Stimulated activated naive CD8-positive, alpha-beta T cell treated with anti-CD3 and anti-CD28 coated beads, Interleukin-15, Interleukin-2, amounts not matched to agents 100 U/mL and 50 U/mL, for 24 hours (primary cell): ENCODE measurements at regions not wholly inside any gene's neighbourhood (a gene's known extent, or its start where the extent isn't known, plus 50 kb on each side); places are given as distances from the start of the nearest gene placed in this dataset.
"Not testable (repeated sequence)": the region's sequence is repeated elsewhere in the genome, so short reads cannot be mapped to it uniquely, and the experiment has no call there.

Experiments
- ATAC-seq: fragments of 150-1000 bp; cut with Tn5 transposase; one replicate; pipeline ENCODE4 v1.10.0; 2021
- DNase-seq: peaks from one replicate; pipeline ENCODE4 v3.0.0; 2021

GRCh38 chr10:33506391-33506790, 171.9 kb upstream of the NRP1 start:
- DNase-seq, result no peak
- ATAC-seq, result no peak

- ATAC-seq, result no peak
- no peak for DNase-seq
Measured at GRCh38 chr10:33501161-33501560, 166.7 kb upstream of the NRP1 start.

GRCh38 chr10:33498391-33498891, 164.0 kb upstream of the NRP1 start:
- no peak for DNase-seq
- ATAC-seq, result no peak

GRCh38 chr10:33497338-33497737, 162.9 kb upstream of the NRP1 start:
- DNase-seq (no peak), ATAC-seq (no peak)

- ATAC-seq (no peak), DNase-seq (no peak)
Measured at GRCh38 chr10:33496096-33496495, 161.6 kb upstream of the NRP1 start.

GRCh38 chr10:33494694-33495265, 160.3 kb upstream of the NRP1 start:
- no peak for ATAC-seq
- no peak for DNase-seq

- no peak for DNase-seq
- no peak for ATAC-seq
Measured at GRCh38 chr10:33493978-33494377, 159.5 kb upstream of the NRP1 start.

- no peak for DNase-seq
- ATAC-seq, result no peak
Measured at GRCh38 chr10:33493497-33493896, 159.0 kb upstream of the NRP1 start.

- no peak for ATAC-seq
- DNase-seq, result no peak
Measured at GRCh38 chr10:33492701-33493345, 158.4 kb upstream of the NRP1 start.

- no peak for ATAC-seq
- DNase-seq, result no peak
Measured at GRCh38 chr10:33489501-33490176, 155.2 kb upstream of the NRP1 start.

- DNase-seq (no peak), ATAC-seq (no peak)
Measured at GRCh38 chr10:33487014-33487776, 152.7 kb upstream of the NRP1 start.

GRCh38 chr10:33485276-33485675, 150.8 kb upstream of the NRP1 start:
- no peak for ATAC-seq
- DNase-seq, result no peak

GRCh38 chr10:33484787-33485186, 150.3 kb upstream of the NRP1 start:
- ATAC-seq (no peak), DNase-seq (no peak)

GRCh38 chr10:33483816-33484190, 149.3 kb upstream of the NRP1 start:
- ATAC-seq, result no peak

GRCh38 chr10:33483124-33483815, 148.8 kb upstream of the NRP1 start:
- ATAC-seq (no peak), DNase-seq (no peak)

More at GRCh38 chr10:33483816-33484190, 149.3 kb upstream of the NRP1 start:
- no peak for DNase-seq

- no peak for ATAC-seq
- DNase-seq, result no peak
Measured at GRCh38 chr10:33482486-33482885, 148.0 kb upstream of the NRP1 start.

GRCh38 chr10:33481184-33481583, 146.7 kb upstream of the NRP1 start:
- no peak for DNase-seq
- no peak for ATAC-seq

- not testable (repeated sequence) for ATAC-seq, DNase-seq
Measured at GRCh38 chr10:33480417-33480816, 145.9 kb upstream of the NRP1 start.

GRCh38 chr10:33478675-33479125, 144.2 kb upstream of the NRP1 start:
- ATAC-seq, result no peak

GRCh38 chr10:33478089-33478674, 143.7 kb upstream of the NRP1 start:
- ATAC-seq, result no peak
- no peak for DNase-seq

More at GRCh38 chr10:33478675-33479125, 144.2 kb upstream of the NRP1 start:
- DNase-seq, result no peak

GRCh38 chr10:33477291-33478088, 143.0 kb upstream of the NRP1 start:
- ATAC-seq (no peak), DNase-seq (no peak)
